ENCODE measurements at regions not wholly inside any gene's neighbourhood (a gene's known extent, or its start where the extent isn't known, plus 50 kb on each side); places are given as distances from the start of the nearest gene placed in this dataset.
"Not testable (repeated sequence)": the region's sequence is repeated elsewhere in the genome, so short reads cannot be mapped to it uniquely, and the experiment has no call there.

DNA sequence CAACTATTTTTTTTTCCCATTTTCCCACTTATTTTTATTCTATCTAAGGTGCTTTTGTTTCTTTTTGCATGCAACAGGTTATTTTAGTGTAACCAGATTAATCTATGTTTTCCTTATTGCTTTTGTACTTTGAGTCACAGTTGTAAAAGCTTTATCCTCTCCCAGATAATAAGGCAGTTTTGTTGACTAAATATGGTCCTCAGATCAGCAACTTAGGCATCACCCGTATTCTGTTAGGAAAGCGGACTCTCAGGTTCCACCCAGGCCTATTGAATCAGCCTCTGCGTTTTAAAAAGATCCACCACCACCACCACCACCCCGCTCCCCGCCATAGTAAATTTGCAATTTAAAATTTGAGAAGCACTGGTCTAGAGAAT, 58.6 kb upstream of the USP9X start:
- no peak overlapping the region for H3K9ac ChIP-seq (ENCODE audit: low read length)
- H4K20me1 ChIP-seq (ENCODE audit: insufficient read depth, low read length) = no peaks in the 10 kb centered on the region
- H2AFZ ChIP-seq (ENCODE audit: low read depth, low read length) = no peak overlapping the region
- H3K27ac ChIP-seq (ENCODE audit: low read length) = no peak overlapping the region
- peaks cover 20% of the 10 kb centered on the region for H3K4me1 ChIP-seq (ENCODE audit: low read length)
- H3K4me2 ChIP-seq (ENCODE audit: low read length) = no peak overlapping the region
- no peaks in the 10 kb centered on the region for H3K27me3 ChIP-seq (ENCODE audit: low read depth, low read length)
- H3K9me3 ChIP-seq (ENCODE audit: insufficient read depth, low read length) = no peaks in the 10 kb centered on the region
- H3K4me3 ChIP-seq (ENCODE audit: low read length) = no peak overlapping the region
- H3K36me3 ChIP-seq (replicated peaks; ENCODE audit: low read depth, low read length) = no peaks in the 10 kb centered on the region
- H3K79me2 ChIP-seq (ENCODE audit: low read length) = no peaks in the 10 kb centered on the region
- no peak for TF ChIP-seq EZH2phosphoT487 (IDR thresholded peaks at IDR 0.05; ENCODE audit: low read depth)
- TF ChIP-seq, protein P1, sequence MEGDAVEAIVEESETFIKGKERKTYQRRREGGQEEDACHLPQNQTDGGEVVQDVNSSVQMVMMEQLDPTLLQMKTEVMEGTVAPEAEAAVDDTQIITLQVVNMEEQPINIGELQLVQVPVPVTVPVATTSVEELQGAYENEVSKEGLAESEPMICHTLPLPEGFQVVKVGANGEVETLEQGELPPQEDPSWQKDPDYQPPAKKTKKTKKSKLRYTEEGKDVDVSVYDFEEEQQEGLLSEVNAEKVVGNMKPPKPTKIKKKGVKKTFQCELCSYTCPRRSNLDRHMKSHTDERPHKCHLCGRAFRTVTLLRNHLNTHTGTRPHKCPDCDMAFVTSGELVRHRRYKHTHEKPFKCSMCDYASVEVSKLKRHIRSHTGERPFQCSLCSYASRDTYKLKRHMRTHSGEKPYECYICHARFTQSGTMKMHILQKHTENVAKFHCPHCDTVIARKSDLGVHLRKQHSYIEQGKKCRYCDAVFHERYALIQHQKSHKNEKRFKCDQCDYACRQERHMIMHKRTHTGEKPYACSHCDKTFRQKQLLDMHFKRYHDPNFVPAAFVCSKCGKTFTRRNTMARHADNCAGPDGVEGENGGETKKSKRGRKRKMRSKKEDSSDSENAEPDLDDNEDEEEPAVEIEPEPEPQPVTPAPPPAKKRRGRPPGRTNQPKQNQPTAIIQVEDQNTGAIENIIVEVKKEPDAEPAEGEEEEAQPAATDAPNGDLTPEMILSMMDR (IDR thresholded peaks at IDR 0.05; ENCODE audit: low read depth, low read length) = no peak

- H3K36me3 ChIP-seq (replicated peaks; ENCODE audit: low read depth, low read length) = no peaks in the 10 kb centered on the region
- no peak overlapping the region for H2AFZ ChIP-seq (ENCODE audit: low read depth, low read length)
- H3K79me2 ChIP-seq (ENCODE audit: low read length) = no peaks in the 10 kb centered on the region
- no peak for TF ChIP-seq EZH2phosphoT487 (IDR thresholded peaks at IDR 0.05; ENCODE audit: low read depth)
- TF ChIP-seq, protein P1 (IDR thresholded peaks at IDR 0.05; ENCODE audit: low read depth, low read length) = no peak
- no peak overlapping the region for H3K4me2 ChIP-seq (ENCODE audit: low read length)
- H3K4me3 ChIP-seq (ENCODE audit: low read length) = no peak overlapping the region
- no peaks in the 10 kb centered on the region for H3K9me3 ChIP-seq (ENCODE audit: insufficient read depth, low read length)
- H4K20me1 ChIP-seq (ENCODE audit: insufficient read depth, low read length) = no peaks in the 10 kb centered on the region
- H3K27ac ChIP-seq (ENCODE audit: low read length) = no peak overlapping the region
- peaks cover 14% of the 10 kb centered on the region for H3K4me1 ChIP-seq (ENCODE audit: low read length)
- H3K27me3 ChIP-seq (ENCODE audit: low read depth, low read length) = no peaks in the 10 kb centered on the region
- H3K9ac ChIP-seq (ENCODE audit: low read length) = no peak overlapping the region
Observed at GRCh38 chrX:41029332-41029731, 55.9 kb upstream of the USP9X start.

GRCh38 chrX:41031256-41031967, 53.8 kb upstream of the USP9X start:
- Histone ChIP-seq H3K79me2 (ENCODE audit: low read length) (no peaks in the 10 kb centered on the region), H3K27ac (ENCODE audit: low read length) (no peak overlapping the region), H3K9me3 (ENCODE audit: insufficient read depth, low read length) (no peaks in the 10 kb centered on the region), H3K27me3 (ENCODE audit: low read depth, low read length) (no peaks in the 10 kb centered on the region), H4K20me1 (ENCODE audit: insufficient read depth, low read length) (no peaks in the 10 kb centered on the region), H3K4me3 (ENCODE audit: low read length) (no peak overlapping the region), H3K4me1 (ENCODE audit: low read length) (peaks cover 14% of the 10 kb centered on the region), H3K4me2 (ENCODE audit: low read length) (no peak overlapping the region), H3K36me3 (replicated peaks; ENCODE audit: low read depth, low read length) (no peaks in the 10 kb centered on the region), H2AFZ (ENCODE audit: low read depth, low read length) (no peak overlapping the region), H3K9ac (ENCODE audit: low read length) (no peak overlapping the region)
- no peak for TF ChIP-seq EZH2phosphoT487 (IDR thresholded peaks at IDR 0.05; ENCODE audit: low read depth)
- TF ChIP-seq, protein P1 (IDR thresholded peaks at IDR 0.05; ENCODE audit: low read depth, low read length) = no peak

DNA sequence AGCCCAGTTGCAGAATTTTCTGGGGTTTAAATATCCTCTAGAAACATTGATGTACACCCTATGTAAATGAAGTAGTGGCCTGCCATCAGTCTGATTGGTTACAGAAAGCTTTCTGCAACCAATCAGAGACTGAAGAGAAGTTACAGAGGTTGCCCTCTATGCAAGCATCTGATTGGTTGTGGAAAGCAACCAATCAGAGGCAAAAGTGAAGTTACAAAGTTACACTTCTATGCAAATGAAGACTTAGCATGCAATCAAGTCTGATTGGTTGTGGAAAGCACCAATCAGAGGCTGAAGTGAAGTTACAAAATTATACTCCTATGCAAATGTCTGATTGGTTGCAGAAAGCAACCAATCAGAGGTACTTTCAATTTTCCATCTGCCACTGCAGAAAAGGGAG, 51.9 kb upstream of the USP9X start:
- Histone ChIP-seq H3K27me3 (ENCODE audit: low read depth, low read length) (no peaks in the 10 kb centered on the region), H3K27ac (ENCODE audit: low read length) (no peak overlapping the region), H3K9me3 (ENCODE audit: insufficient read depth, low read length) (no peaks in the 10 kb centered on the region), H3K4me1 (ENCODE audit: low read length) (no peaks in the 10 kb centered on the region; the same call in 1 of the 2 replicates), H3K4me3 (ENCODE audit: low read length) (no peak overlapping the region), H2AFZ (ENCODE audit: low read depth, low read length) (no peak overlapping the region), H3K4me2 (ENCODE audit: low read length) (no peak overlapping the region), H4K20me1 (ENCODE audit: insufficient read depth, low read length) (no peaks in the 10 kb centered on the region), H3K36me3 (replicated peaks; ENCODE audit: low read depth, low read length) (no peaks in the 10 kb centered on the region), H3K9ac (ENCODE audit: low read length) (no peak overlapping the region), H3K79me2 (ENCODE audit: low read length) (no peaks in the 10 kb centered on the region)
- TF ChIP-seq, protein P1 (IDR thresholded peaks at IDR 0.05; ENCODE audit: low read depth, low read length) = no peak
- TF ChIP-seq EZH2phosphoT487 (IDR thresholded peaks at IDR 0.05; ENCODE audit: low read depth) = no peak

DNA sequence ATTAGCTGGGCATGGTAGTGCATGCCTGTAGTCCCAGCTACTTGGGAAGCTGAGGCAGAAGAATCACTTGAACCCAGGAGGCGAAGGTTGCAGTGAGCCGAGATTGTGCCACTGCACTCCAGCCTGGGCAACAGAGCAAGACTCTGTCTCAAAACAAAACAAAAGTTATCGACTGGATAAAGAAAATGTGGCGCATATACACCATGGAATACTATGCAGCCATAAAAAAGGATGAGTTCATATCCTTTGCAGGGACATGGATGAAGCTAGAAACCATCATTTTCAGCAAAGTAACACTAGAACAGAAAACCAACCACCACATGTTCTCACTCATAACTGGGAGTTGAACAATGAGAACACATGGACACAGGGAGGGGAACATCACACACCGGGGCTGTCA, 50.3 kb upstream of the USP9X start:
- H3K27ac ChIP-seq (ENCODE audit: low read length); H3K9me3 ChIP-seq (ENCODE audit: insufficient read depth, low read length); H3K4me3 ChIP-seq (ENCODE audit: low read length); H2AFZ ChIP-seq (ENCODE audit: low read depth, low read length); H3K36me3 ChIP-seq (replicated peaks; ENCODE audit: low read depth, low read length); H4K20me1 ChIP-seq (ENCODE audit: insufficient read depth, low read length); H3K79me2 ChIP-seq (ENCODE audit: low read length); H3K4me1 ChIP-seq (ENCODE audit: low read length); H3K9ac ChIP-seq (ENCODE audit: low read length); H3K4me2 ChIP-seq (ENCODE audit: low read length); H3K27me3 ChIP-seq (ENCODE audit: low read depth, low read length): not testable (repeated sequence)
